Endothelial cell of umbilical vein (primary cell): ENCODE measurements at regions not wholly inside any gene's neighbourhood (a gene's known extent, or its start where the extent isn't known, plus 50 kb on each side); places are given as distances from the start of the nearest gene placed in this dataset.

Source experiments
- BruUV-seq: library from RNA; stranded (reverse); fragments of 400-500 nt; replicated peaks from 2 replicates; lab custom pipeline; 2021; lab: Mats Ljungman, UMichigan
- CTCF ChIA-PET: fragments of 300-600, 350-600 bp; sonication (Branson Sonifier 250); formaldehyde crosslinking; loops from one replicate; lab custom pipeline; 2021; ENCODE audit warnings: antibody characterized with exemption, inconsistent platforms; lab: Charles Lee
- POLR2A ChIA-PET: fragments of 300-600, 350-600 bp; sonication (Branson Sonifier 250); formaldehyde crosslinking; loops from one replicate; lab custom pipeline; 2021; ENCODE audit warnings: antibody characterized with exemption, inconsistent platforms; lab: Charles Lee
- DNase-seq: peaks from one replicate; pipeline ENCODE4 v3.0.0-alpha.2; 2011; ENCODE audit warnings: low read depth, low spot score
- FAIRE-seq: peaks from 2 replicates; lab custom pipeline; 2011; peaks lifted over from hg19 to GRCh38; lab: Jason Lieb, UNC
- H2AFZ ChIP-seq: 2 replicates; pipeline ENCODE4 v1.6.0; 2012; ENCODE audit warnings: low read depth, low read length, control low read depth, inconsistent platforms
- H3K27ac ChIP-seq: 2 replicates; pipeline ENCODE4 v1.5.1; 2011; ENCODE audit warnings: low read depth, mild to moderate bottlenecking, control low read depth, low read length, moderate library complexity; ENCODE audit not compliant: insufficient read depth
- H3K27me3 ChIP-seq, 2 experiments: 2 replicates each; pipeline versions ENCODE4 v1.6.0 to v1.6.1; 2011; ENCODE audit warnings: low read length in 2 of 2, mixed read lengths in 1 of 2; ENCODE audit not compliant: control insufficient read depth in 2 of 2, insufficient read depth in 2 of 2
- H3K36me3 ChIP-seq, 2 experiments: 2 replicates in 1 of 2; 3 replicates in 1 of 2; pipeline ENCODE4 v1.5.1; 2011; ENCODE audit warnings: low read length in 2 of 2, mild to moderate bottlenecking in 1 of 2, moderate library complexity in 1 of 2; ENCODE audit not compliant: control insufficient read depth in 2 of 2, insufficient read depth in 2 of 2; ENCODE audit errors: extremely low read depth in 1 of 2
- H3K4me1 ChIP-seq: 3 replicates; pipeline ENCODE4 v1.5.1; 2011; ENCODE audit warnings: mild to moderate bottlenecking, low read length; ENCODE audit not compliant: control insufficient read depth, insufficient read depth; ENCODE audit errors: extremely low read depth
- H3K4me2 ChIP-seq: 2 replicates; pipeline ENCODE4 v1.6.1; 2011; ENCODE audit warnings: low read length, control low read depth, mixed read lengths; ENCODE audit not compliant: insufficient read depth
- H3K4me3 ChIP-seq, 3 experiments: fragments of 200-600 bp in 1 of 3; sonication (generic), shearing (Covaris generic) in 1 of 3; replicated peaks in 1 of 3; 2 replicates each; pipeline ENCODE4 v1.5.1; 2011 to 2016; ENCODE audit warnings: control low read depth in 3 of 3, low read length in 3 of 3, mild to moderate bottlenecking in 2 of 3, inconsistent platforms in 1 of 3, low read depth in 1 of 3, moderate library complexity in 1 of 3; ENCODE audit not compliant: insufficient read depth in 1 of 3
- H3K79me2 ChIP-seq: 2 replicates; pipeline ENCODE4 v1.6.0; 2012; ENCODE audit warnings: low read length, inconsistent platforms; ENCODE audit not compliant: control insufficient read depth, insufficient read depth
- H3K9ac ChIP-seq: replicated peaks from 2 replicates; pipeline ENCODE3; 2011; ENCODE audit warnings: low read length, control low read depth; ENCODE audit not compliant: insufficient read depth; ENCODE audit errors: extremely low read depth
- H3K9me1 ChIP-seq: replicated peaks from 3 replicates; pipeline ENCODE4 v1.6.0; 2011; ENCODE audit warnings: mild to moderate bottlenecking, low read length; ENCODE audit not compliant: control insufficient read depth, insufficient read depth; ENCODE audit errors: extremely low read depth
- H3K9me3 ChIP-seq: replicated peaks from 2 replicates; pipeline ENCODE4 v1.5.1; 2012; ENCODE audit warnings: low read length, inconsistent platforms; ENCODE audit not compliant: control insufficient read depth, insufficient read depth
- H4K20me1 ChIP-seq: replicated peaks from 2 replicates; pipeline ENCODE3; 2011; ENCODE audit warnings: mild to moderate bottlenecking, low read length; ENCODE audit not compliant: control insufficient read depth, insufficient read depth; ENCODE audit errors: extremely low read depth
- CTCF ChIP-seq, 2 donors: IDR thresholded peaks; 1 replicate in 1 of 2; 2 replicates in 1 of 2; pipeline ENCODE4 v1.5.1; 2011; ENCODE audit warnings: low read length in 2 of 2, mild to moderate bottlenecking in 2 of 2, moderate library complexity in 2 of 2, control low read depth in 1 of 2, inconsistent platforms in 1 of 2, low read depth in 1 of 2; ENCODE audit not compliant: insufficient read depth in 1 of 2; ENCODE audit errors: extremely low read depth in 1 of 2
- EZH2 ChIP-seq: IDR thresholded peaks from 2 replicates; pipeline ENCODE4 v1.6.1; 2012; ENCODE audit warnings: borderline replicate concordance, low read depth, mild to moderate bottlenecking, moderate library complexity, low read length, inconsistent platforms; ENCODE audit not compliant: severe bottlenecking
- FOS ChIP-seq: IDR thresholded peaks from 2 replicates; pipeline ENCODE4 v1.6.1; 2011; ENCODE audit warnings: mild to moderate bottlenecking, low read length, moderate library complexity, borderline replicate concordance; ENCODE audit not compliant: insufficient read depth
- GATA2 ChIP-seq: IDR thresholded peaks from 2 replicates; pipeline ENCODE4 v1.7.0; 2011; ENCODE audit warnings: low read depth, mild to moderate bottlenecking, moderate library complexity, mixed read lengths, low read length; ENCODE audit not compliant: insufficient read length, insufficient read depth
- JUN ChIP-seq: IDR thresholded peaks from 2 replicates; pipeline ENCODE4 v1.6.1; 2011; ENCODE audit warnings: borderline replicate concordance, low read depth; ENCODE audit not compliant: insufficient read length, insufficient read depth
- MYC ChIP-seq: IDR thresholded peaks from one replicate; pipeline ENCODE4 v1.6.1; 2011; ENCODE audit warnings: mild to moderate bottlenecking, low read depth, low read length
- POLR2A ChIP-seq: IDR thresholded peaks from 2 replicates; pipeline ENCODE4 v1.6.1; 2012; ENCODE audit warnings: low read depth, mild to moderate bottlenecking, control low read depth, low read length
- POLR2AphosphoS5 ChIP-seq: IDR thresholded peaks from 2 replicates; pipeline ENCODE4 v1.6.1; 2012; ENCODE audit warnings: low read depth, mild to moderate bottlenecking, control low read depth, low read length, moderate library complexity; ENCODE audit not compliant: insufficient read depth
- dilution Hi-C: fragments of 300-500 bp; cut with MboI; formaldehyde crosslinking; loops from one replicate; pipeline ENCODE4 v1.15.0; 2019; ENCODE audit warnings: low sequenced_read_pairs; ENCODE audit not compliant: extremely low pct_ligation_motif_present
- intact Hi-C: fragments of 100-400 bp; cut with micrococcal nuclease; formaldehyde crosslinking; loops from one replicate; pipeline ENCODE4 v1.10.0; 2022
- TF ChIP-seq, protein P1 (sequence below): IDR thresholded peaks from 2 replicates; pipeline ENCODE4 v1.6.1; 2011; ENCODE audit not compliant: insufficient read depth, insufficient read length

- Histone ChIP-seq H3K79me2 (no peaks in the 10 kb centered on the region), H3K4me3 (no peak overlapping the region), H3K9me3 (no peaks in the 10 kb centered on the region), H2AFZ (no peak overlapping the region), H3K4me1 (no peaks in the 10 kb centered on the region), H3K36me3 (no peaks in the 10 kb centered on the region), H3K4me2 (no peak overlapping the region), H3K27me3 (no peaks in the 10 kb centered on the region), H4K20me1 (no peaks in the 10 kb centered on the region), H3K9ac (no peak overlapping the region), H3K27ac (no peak overlapping the region), H3K9me1 (no peaks in the 10 kb centered on the region)
- no peak for FAIRE-seq
- dilution Hi-C loops = no loop called here
- intact Hi-C loops = no loop called here
- POLR2A ChIA-PET = no interaction called here
- TF ChIP-seq POLR2A = no peak
- TF ChIP-seq FOS = no peak
- TF ChIP-seq JUN = no peak
- TF ChIP-seq EZH2 = no peak
- TF ChIP-seq CTCF (IDR thresholded peaks at IDR 0.05; ENCODE audit: extremely low read depth in 1 of 2, insufficient read depth in 1 of 2, low read depth in 1 of 2, low read length in 2 of 2) = no peak
- TF ChIP-seq MYC = no peak
- no peak for TF ChIP-seq GATA2
- TF ChIP-seq, protein P1, sequence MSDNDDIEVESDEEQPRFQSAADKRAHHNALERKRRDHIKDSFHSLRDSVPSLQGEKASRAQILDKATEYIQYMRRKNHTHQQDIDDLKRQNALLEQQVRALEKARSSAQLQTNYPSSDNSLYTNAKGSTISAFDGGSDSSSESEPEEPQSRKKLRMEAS = no peak
- TF ChIP-seq POLR2AphosphoS5 = no peak
- no peak for DNase-seq
- BruUV-seq = no TSS peak
- CTCF ChIA-PET = interaction anchor here (0.5 kb wide), 1 partner anchor 25 kb away, joined by 3 read pairs; no protein-coding TSS in a partner anchor
These were observed 260.4 kb upstream of the TTC14 start for GRCh38 chr3:180341516-180341915.
